Chondrocyte (in vitro differentiated cells): ENCODE measurements at regions not wholly inside any gene's neighbourhood (a gene's known extent, or its start where the extent isn't known, plus 50 kb on each side); places are given as distances from the start of the nearest gene placed in this dataset.

Experiments used
- DNase-seq: peaks from one replicate; pipeline ENCODE4 v3.0.0; 2021; ENCODE audit warnings: mixed read lengths, low spot score
- H3K27ac Mint-ChIP-seq: one replicate; pipeline ENCODE4 v1.8.0; 2021; ENCODE audit warnings: mild to moderate bottlenecking, moderate library complexity, mixed read lengths; ENCODE audit not compliant: unreplicated experiment
- H3K27me3 Mint-ChIP-seq: 2 replicates; pipeline ENCODE4 v1.8.0; 2021; ENCODE audit warnings: low read depth, mixed read lengths
- H3K36me3 Mint-ChIP-seq: 2 replicates; pipeline ENCODE4 v1.8.0; 2021; ENCODE audit warnings: low read depth, mixed read lengths
- H3K4me1 Mint-ChIP-seq: 2 replicates; pipeline ENCODE4 v1.8.0; 2021; ENCODE audit warnings: low read depth, mild to moderate bottlenecking, mixed read lengths
- H3K4me3 Mint-ChIP-seq: one replicate; pipeline ENCODE4 v1.8.0; 2021; ENCODE audit warnings: mild to moderate bottlenecking, moderate library complexity, mixed read lengths; ENCODE audit not compliant: unreplicated experiment
- H3K9me3 Mint-ChIP-seq: 2 replicates; pipeline ENCODE4 v1.8.0; 2021; ENCODE audit warnings: low read depth, mixed read lengths
- CTCF ChIP-seq: fragments of 200-600 bp; sonication (generic); IDR thresholded peaks from 2 replicates; pipeline ENCODE4 v1.5.0; 2021; ENCODE audit warnings: antibody characterized with exemption, mild to moderate bottlenecking, moderate library complexity

- Mint-ChIP-seq H3K4me1 (peaks cover 8% of the 10 kb centered on the region), H3K9me3 (peaks cover 8% of the 10 kb centered on the region), H3K36me3 (peaks cover 4% of the 10 kb centered on the region), H3K27ac (no peak overlapping the region), H3K4me3 (no peak overlapping the region), H3K27me3 (no peaks in the 10 kb centered on the region)
- no peak for DNase-seq
- peak; percentile 78 for TF ChIP-seq CTCF
Observed at GRCh38 chr7:47100817-47101435, 481.0 kb downstream of the TNS3 start.

GRCh38 chr7:47100148-47100816, 481.6 kb downstream of the TNS3 start:
- H3K36me3 Mint-ChIP-seq: peaks cover 4% of the 10 kb centered on the region
- peaks cover 8% of the 10 kb centered on the region for H3K9me3 Mint-ChIP-seq
- peaks cover 11% of the 10 kb centered on the region for H3K4me1 Mint-ChIP-seq
- H3K27me3 Mint-ChIP-seq: no peaks in the 10 kb centered on the region
- H3K27ac Mint-ChIP-seq: no peak overlapping the region
- DNase-seq: no peak
- no peak overlapping the region for H3K4me3 Mint-ChIP-seq
- no peak for TF ChIP-seq CTCF

- Mint-ChIP-seq H3K4me3 (no peak overlapping the region), H3K36me3 (peaks cover 4% of the 10 kb centered on the region), H3K9me3 (peaks cover 8% of the 10 kb centered on the region), H3K27me3 (no peaks in the 10 kb centered on the region), H3K27ac (no peak overlapping the region), H3K4me1 (peaks cover 31% of the 10 kb centered on the region)
- TF ChIP-seq CTCF: no peak
- no peak for DNase-seq
Observed at GRCh38 chr7:47097431-47097830, 484.5 kb downstream of the TNS3 start.

GRCh38 chr7:47095946-47096345, 486.0 kb downstream of the TNS3 start:
- Mint-ChIP-seq H3K27ac (no peak overlapping the region), H3K27me3 (no peaks in the 10 kb centered on the region), H3K9me3 (peaks cover 8% of the 10 kb centered on the region), H3K36me3 (peaks cover 4% of the 10 kb centered on the region), H3K4me1 (peaks cover 45% of the 10 kb centered on the region), H3K4me3 (no peak overlapping the region)
- no peak for TF ChIP-seq CTCF
- no peak for DNase-seq

- DNase-seq: no peak
- H3K36me3 Mint-ChIP-seq: peaks cover 4% of the 10 kb centered on the region
Observed at GRCh38 chr7:47094462-47094861, 487.4 kb downstream of the TNS3 start.

More at GRCh38 chr7:47094462-47094861, 487.4 kb downstream of the TNS3 start:
- Mint-ChIP-seq H3K4me1 (peaks cover 51% of the 10 kb centered on the region), H3K9me3 (peaks cover 8% of the 10 kb centered on the region), H3K27ac (no peak overlapping the region), H3K4me3 (no peak overlapping the region), H3K27me3 (no peaks in the 10 kb centered on the region)
- TF ChIP-seq CTCF: no peak
